HS-5 (cell line): ENCODE measurements at regions not wholly inside any gene's neighbourhood (a gene's known extent, or its start where the extent isn't known, plus 50 kb on each side); places are given as distances from the start of the nearest gene placed in this dataset.

Experiments
- DNase-seq: peaks from one replicate; pipeline ENCODE4 v3.0.0-alpha.2; 2012; ENCODE audit warnings: low read depth

DNA sequence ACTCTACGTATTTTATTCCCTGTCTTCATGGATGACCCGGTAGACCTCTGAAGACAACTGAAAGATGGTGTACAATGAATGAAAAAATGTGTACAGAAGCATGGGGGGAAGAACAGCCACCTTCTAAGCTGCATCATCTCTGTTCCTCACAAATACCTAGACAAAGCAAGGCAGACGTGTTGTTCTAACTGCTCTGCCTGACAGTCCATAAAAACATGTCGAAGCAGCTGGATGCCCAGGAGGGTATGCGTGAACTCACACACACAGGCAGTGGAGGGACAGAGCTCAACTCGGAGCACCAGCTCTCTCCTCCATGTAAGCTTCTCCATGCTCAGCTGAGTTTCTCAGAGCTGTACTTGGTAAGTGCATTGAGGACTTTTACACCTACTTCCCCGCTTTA lies 327.4 kb downstream of the CTTN start:
- DNase-seq = no peak

DNA sequence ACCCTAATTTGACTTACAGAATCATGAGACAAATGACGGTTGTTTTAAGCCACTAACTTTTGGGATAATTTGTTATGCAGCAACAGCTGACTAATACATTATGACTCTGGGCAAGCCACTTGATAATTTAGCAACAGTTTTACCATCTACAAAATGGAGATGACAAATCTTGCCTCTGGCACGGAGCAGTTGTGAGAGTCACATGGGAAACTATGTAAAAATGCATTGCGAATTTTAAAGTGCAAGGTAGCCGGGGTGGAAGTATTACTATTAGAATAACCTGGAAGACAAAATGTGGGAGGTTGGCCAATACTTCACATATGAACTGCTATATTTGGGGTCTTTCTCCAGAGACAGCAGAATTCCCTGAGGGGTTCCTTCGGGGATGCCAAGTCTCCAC lies 328.7 kb downstream of the CTTN start:
- DNase-seq = no peak

DNA sequence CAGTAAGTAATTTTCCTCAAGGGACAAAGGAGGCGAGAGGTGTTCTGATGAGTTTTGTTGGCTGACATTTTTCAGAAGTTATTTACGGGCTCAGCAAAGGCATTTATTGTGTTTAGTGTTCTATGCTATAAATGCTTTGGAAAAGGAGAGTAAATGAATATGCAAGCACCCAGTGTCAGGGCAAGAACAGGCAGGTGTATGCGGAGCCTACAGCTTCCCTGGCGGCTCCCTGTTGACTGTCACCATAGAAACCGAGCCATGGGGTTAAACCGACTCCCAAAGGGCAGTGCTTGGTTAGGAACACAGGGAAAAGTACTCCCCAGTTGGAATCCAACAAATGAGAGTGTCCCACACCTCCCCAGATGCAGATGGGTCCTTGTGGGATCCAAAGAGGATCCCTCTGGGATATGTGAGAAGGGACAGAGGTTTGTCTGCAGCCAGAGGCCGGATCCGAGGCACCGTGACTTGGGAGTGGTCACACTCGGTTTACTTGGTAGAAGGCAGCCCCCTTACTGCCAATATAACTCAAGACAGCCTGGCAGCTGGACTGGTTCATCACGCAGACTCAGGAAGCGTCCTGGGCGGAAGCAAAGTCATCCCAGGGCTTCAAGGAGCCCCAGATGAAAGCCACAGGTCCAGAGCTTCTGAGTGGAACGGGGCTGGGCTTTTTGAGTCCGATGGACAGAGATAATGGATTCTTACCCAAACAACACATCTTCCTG lies 329.7 kb downstream of the CTTN start:
- DNase-seq = no peak

DNA sequence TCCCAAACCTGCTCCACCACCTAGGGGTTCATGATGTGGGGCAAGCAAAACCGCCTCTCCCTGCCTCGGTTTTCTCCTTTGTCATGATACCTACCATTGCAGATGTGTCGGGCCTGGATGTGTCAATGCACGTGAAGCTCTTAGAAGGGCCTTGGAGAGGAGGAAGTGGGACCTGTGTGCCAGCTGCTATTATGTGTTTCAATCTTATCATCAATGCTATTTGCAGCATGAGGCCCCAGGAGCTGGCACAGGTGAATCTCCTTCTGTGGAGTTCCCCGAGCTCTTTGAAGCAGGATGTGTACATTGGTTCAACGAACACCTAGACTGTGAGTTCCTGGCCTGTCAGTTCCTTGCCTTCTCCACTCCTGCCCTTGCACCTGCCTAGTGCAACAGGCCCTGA lies 331.6 kb downstream of the CTTN start:
- DNase-seq = no peak

DNA sequence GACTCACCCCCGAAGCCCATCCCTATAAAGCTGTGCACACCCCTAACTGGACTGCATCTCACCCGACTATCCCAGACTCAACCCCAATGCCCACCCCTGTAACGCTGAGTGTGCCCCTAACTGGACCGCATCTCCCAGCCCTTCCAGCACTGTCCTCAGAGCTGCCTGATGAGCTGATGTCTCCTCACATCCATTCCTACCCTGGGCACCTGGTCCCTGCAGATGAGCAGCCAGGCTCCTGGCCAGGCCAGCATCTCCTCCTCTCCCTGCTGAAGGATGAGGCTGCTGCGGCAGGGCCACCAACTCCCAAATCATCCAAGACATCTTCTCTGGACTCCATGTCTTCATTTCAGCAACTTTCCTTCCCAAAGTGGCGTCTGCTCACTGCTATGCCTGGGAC lies 332.1 kb downstream of the CTTN start:
- DNase-seq = no peak

DNA sequence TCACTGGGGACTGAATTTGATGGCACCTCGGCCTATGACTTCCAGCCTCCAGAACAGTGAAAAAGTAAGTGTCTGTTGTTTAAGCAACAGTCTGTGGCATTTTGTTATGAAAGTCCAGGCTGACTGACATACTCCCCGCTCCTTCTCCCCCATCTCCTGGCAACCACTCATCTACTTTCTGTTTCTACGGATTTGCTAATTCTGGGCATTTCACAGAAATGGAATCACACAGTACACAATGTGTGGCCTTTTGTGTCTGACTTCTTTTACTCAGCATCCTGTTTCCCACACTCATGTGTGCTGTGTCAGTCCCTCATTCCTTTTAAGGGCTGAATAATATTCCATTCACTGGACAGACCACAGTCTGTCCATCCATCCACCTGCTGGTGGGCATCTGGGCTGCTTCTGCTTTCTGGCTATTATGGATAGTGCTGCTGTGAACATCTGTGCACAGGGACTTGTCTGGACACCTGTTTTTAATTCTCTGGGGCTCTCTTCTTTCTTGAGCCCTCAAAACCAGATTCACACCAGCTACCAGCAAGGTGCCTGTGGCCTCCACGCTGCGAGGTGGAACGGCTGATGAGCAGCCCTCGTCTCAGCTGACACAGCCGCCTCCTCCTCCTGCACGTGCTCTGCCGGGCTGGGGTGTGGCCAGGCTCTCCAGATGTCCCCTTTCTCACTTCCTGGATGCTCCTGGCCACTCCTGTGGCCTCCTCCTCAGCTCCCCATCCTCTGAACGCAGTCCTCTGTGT lies 333.1 kb downstream of the CTTN start:
- no peak for DNase-seq

DNA sequence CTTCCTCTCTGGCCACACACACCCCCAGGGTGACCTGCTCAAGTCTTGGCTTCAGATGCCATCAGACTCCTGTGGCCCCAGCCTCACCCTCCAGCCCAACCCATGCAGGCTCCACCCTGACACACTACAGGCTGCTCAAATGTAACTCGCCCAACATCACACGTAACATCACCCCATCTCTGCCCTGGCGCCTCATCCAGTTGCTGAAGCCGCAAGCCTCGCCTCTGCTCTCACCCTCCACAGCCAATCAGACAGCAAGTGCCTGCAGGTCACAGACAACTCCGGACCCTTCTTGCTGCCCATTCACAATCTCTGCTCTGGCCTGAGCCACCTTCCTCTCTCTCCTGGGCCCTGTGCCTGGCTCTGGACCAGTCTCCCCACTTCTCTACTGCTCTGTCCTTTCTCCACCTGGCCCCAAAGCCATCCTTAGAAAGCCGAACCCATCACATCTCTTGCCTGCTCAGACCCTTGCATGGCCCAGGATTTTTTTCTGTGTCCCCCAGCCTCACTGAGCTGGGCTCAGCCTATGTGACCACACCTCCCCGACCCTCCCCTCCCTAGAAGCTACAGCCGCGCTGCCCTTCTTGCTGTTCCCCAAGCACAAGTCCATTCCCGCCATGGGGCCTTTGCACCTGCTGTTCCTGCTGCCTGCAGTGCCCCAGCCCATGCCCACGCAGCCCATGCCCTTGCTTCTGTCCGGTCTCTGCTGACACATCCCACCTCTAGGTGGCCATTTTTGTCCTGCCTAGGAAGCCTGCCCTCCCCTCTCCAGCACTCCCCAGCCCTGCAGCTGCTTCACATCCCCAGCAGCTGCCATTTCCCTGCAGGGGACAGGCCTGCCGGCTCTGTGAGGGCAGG lies 333.9 kb downstream of the CTTN start:
- DNase-seq = no peak

DNA sequence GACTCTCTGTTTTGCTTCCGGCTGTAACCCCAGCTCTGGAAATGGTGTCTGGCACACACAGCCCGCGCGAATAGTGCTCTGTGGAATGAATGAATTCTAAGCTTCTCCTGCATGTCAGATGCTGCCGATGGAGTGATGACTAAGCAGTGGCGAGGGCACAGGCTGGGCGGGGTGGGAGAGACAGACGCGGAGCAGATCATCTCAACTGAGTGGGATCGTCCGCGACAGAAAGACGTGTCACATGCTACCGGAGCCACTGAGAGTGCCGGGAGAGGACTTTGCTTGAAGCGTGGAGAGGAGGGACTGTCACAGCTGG lies 334.5 kb downstream of the CTTN start:
- DNase-seq = no peak

DNA sequence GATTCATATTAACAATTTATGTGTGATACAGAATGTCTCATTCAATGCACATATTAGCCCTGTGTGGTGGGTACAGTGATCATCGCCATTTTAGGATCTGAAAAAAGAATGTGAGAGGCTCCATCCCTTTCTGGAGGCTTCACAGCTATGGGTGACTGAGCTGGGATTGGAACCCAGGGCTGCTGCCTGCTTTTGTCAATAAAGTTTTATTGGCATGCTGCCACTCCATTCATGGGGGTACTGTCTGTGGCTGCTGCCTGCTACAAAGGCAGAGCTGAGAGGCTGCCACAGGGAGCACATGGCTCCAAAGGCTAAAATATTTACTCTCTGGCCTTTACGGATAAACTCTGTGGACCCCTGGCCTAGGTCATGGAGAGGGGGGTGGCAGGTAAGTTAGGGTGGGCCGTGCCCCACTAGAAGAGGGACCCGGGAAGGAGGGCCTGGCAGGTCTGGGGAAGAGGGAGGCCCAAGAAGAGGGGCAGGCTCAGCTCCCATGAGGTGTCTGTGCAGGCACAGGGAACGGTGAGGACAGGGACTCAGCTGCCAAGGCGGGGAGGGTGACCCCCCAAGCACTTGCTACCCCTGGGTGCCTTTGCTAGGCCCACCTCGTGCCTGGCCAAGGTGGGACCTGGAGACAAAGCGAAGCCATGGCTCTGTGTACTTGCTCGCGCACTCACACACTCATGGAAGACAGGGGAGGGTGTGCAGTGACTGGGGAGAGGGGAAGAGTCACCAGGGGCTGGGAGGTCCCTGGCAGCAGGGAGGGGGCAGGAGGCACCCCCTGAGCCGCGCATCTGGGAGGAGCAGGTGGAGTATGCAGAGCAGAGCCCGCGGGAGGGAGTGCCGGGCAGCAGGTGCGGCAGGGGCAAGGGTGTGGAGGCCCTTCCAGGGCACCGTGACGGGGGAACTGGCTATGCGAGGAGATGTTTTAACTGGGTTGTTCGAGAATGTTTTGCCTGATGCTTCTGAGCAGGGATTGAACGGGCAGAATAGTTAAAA lies 335.3 kb downstream of the CTTN start:
- DNase-seq = no peak

DNA sequence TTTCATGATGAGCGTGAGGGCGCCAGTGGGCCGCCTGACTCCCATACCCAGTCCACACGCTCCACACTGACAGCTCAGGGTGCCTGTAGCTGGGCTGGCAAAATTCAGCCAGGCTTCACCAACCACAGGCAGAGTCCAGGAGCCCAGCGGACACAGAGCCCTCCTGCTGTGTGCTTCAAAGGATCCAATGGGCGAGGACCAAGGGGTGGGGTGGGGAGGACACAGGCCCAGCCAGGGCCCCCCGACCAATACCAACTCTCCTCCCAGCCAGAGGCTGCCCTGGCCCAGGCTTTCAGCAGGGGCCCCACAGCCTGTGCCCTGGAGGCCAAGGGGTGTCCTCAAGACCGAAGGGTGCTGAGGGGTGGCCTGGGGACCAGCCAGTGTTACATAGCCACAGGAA lies 336.1 kb downstream of the CTTN start:
- no peak for DNase-seq

DNA sequence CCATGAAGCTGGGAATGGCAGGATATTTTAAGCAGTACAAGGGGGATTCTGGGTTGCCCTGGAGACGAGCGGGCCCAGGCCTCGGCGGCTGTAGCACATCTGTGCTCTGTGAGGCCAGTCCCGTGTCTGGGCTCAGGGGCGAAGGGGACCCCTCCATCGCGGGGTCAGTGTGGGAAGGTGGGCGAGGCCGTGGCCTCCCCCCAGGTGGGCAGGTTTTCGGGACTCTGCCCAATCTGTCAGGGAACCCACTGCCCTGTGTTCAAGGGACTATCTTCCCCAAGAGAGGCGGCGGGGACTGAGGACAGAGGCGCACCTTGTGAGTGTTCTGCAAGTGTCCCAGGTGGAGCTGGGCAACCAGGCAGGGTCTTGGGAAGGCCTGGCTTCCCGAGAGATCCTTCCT lies 336.6 kb downstream of the CTTN start:
- no peak for DNase-seq

DNA sequence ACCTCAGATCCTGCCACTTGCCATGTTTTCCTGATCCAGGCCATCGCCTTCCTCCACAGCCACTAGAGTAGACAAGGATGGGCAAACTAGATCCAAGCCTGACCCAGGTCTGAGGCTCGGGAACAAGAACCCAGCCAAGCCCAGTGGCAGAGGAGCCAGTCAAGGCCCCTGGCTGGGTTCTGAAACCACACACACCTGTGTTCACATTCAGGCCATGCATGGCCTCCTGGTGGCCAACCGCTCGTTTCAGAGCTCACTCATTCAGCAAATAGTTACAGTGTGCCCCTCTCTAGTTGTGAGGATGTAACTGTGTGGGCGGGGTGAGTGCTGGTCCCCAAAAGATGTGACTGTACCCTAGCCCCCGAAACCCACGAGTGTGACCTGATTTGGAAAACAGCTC lies 337.6 kb downstream of the CTTN start:
- no peak for DNase-seq

DNA sequence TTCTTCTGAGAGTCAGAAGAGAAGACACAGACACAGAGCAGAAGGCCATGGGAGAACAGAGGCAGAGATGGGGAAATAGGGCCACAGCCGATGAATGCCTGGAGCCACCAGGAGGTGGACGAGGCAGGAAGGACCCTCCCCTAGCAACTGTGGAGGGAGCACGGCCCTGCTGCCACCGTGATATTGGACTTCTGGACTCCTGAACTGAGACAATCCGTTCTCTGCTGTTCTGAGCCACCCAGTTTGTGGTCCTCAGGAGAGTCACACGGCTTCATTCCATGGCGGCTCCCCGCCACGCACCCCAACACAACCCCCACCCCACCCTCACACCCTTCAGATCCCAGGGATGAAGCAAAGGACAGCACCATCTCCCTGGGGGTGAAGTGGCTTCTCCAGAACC lies 338.1 kb downstream of the CTTN start:
- DNase-seq = no peak

DNA sequence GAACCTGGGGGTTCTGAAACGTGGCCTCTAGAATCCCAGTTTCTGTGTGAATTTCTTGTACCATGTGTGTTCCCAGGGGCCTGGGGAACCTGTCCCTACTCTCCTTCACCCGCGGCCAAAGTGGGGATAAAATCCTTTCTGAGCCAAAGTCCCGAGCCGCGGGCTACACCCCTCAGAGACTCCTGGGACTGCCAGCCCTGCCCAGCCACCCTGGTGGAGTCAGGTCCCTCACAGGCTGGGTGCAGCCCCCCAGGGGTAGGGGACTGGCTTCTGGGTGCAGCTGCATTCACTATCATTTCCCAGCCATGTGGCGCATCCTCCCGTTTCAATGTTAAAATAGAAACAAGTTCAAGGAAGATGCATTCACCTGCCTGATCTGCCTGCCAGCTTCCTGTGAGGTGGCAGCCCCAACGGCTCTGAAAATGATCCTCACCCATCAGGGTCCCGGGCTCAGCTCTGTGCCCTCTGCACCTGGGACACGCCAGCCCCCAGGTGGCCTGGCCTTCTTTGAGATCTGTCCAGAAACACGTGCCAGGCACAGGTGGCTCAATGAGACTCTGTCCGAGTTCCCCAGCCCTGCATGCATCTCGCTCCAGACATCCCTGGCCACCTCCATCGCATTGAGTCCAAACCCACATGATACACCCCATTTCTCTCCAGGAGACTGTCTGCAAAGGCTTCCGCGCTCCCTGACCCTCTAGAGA lies 338.8 kb downstream of the CTTN start:
- no peak for DNase-seq

DNA sequence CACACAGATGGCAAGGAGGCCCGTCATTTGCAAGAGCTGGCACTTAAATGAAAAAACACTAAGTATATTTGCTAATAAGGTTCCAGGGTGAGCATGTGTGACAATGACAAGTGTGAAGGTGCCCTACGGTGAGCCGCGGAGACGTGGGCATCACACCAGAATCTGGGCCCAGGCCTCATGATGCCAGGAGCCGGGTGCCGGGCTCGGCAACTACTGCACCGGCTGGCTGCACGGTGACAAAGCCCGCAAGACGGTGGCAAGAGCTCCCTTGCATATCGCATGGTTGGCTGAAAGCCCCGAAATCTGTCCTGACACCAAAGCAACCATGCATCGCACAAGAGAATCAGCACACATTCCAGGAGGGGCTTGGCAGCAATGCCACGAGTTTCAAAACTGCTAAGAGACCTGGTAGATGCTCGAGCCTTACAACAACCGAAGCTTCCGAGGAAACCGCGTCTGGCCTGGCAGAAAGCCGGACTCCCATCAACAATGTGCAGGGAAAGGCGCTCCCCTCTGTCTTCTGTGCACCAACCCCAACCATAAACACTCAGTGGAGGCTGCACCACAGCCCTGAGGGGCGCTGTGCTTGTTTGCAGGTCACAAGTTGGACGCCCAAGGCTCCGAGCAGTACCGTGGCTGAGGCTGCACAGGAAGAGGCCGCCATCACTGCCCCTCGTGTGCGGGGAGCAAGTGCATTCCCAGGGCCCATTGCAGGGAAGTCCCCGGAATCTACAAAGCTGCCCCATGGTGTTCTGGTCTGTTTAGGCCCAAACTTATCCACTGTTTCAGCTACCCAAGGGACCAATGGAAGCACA lies 339.7 kb downstream of the CTTN start:
- no peak for DNase-seq

DNA sequence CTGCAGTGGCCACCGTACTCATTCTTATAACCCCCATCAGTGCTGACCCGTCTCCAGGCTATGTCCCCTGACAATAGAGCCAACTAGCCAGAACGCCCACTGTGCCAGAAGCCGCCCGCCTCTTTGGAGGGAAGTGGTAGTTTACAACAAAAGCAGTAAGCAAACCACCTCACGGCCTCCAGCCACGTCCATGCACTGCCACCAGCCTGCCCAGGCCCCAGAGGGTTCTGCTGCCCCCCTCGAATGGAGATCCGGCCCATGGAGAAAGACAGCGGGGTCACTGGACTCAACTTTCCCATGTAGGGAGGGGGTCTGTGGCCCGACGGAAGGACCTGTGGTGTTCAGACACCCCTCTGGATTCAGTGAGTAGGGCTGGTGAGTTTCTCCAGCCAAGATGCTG lies 340.3 kb downstream of the CTTN start:
- DNase-seq = no peak

DNA sequence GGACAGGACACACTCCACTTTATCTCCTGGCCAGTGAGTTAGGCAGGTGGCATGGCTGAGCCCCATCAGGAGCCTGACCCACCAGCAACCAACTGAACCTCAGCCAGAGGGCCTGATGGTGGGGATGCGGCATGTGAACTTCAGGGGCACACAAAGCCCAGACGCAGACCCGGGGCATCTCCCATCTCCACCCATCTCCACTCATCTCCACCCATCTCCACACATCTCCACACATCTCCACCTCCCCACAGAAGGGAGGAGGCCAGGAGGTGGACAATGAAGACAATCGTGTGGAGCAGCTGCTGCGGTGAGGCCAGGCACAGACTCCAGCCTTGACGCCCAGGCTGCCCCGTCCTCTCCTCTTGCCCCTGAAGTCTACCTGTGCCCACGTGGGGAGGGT lies 340.8 kb downstream of the CTTN start:
- no peak for DNase-seq

DNA sequence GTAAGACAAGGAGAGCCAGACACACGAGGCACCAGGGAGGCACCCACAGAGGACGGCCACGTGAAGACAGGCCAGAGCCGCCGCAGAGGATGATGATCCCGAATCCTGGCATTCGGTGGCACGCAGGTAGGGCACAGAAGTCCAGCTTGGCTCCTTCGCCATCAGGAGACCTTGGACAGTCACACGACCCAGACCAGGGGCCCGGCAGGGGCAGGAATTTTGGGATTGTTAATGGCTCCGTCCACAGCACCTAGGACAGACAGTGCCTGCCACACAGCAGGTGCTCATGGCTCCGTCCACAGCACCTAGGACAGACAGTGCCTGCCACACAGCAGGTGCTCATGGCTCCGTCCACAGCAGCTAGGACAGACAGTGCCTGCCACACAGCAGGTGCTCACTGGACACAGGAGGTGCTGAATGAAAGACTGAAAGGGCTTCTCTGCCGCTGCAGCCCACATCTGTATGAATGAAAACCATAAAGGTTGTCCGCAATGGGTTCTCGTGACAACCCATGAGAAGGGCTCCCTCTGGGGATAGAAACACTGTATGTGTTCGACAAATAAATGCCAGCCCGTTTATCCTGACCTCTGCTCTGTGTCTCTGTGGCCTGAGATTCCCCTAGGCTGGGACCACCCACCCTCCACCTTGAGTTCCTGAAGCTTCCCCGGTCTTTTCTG lies 341.6 kb downstream of the CTTN start:
- DNase-seq = no peak

DNA sequence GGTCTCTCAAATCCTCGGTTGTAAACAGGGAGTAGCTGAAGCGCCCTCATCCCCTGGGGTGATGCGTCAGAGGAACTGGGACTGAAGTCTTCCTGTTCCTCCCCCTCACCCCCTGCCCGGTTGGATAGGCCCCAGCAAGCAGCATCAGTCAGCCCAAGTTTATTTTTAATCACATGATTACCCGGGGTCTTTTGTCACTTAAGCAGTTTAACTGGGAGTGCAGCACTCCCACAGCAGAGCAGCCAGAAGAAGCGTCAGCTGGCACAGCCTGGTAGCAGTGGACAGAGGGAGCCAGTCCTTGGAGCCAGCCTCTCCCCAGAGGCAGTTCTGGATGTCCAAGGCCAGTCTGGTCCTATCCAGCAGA lies 342.1 kb downstream of the CTTN start:
- DNase-seq = no peak

DNA sequence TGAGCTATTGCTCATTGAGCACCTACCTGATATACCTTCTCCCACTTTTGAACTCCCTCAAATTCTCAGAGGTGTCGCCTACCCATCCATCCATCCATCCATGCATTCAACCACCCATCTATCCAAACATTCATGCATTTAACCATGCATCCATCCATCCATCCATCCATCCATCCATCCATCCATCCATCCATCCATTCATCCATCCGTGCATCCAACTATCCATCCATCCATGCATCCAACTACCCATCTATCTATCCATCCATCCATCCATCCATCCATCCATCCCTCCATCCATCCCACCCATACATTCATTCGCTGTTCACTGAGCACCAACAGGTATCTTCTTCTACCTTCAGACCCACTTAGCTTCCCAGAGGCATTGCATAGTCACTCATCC lies 342.8 kb downstream of the CTTN start:
- no peak for DNase-seq
